GM23248 (cell line): ENCODE measurements at regions not wholly inside any gene's neighbourhood (a gene's known extent, or its start where the extent isn't known, plus 50 kb on each side); places are given as distances from the start of the nearest gene placed in this dataset.
A peak's percentile ranks its signal among the peaks of the same experiment; 100 is the strongest.

Source experiments
- DNase-seq: peaks from one replicate; pipeline ENCODE4 v3.0.0-alpha.2; 2015
- H2AFZ ChIP-seq: fragments of 200-600 bp; sonication (generic); 2 replicates; pipeline ENCODE4 v1.6.1; 2016; ENCODE audit warnings: antibody characterized with exemption
- H3F3A ChIP-seq: fragments of 200-600 bp; sonication (generic); 2 replicates; pipeline ENCODE4 v1.6.1; 2016; ENCODE audit warnings: mild to moderate bottlenecking, antibody characterized with exemption, mixed run types; ENCODE audit not compliant: insufficient read depth
- H3K27ac ChIP-seq: fragments of 200-600 bp; sonication (generic); 2 replicates; pipeline ENCODE4 v1.5.1; 2016; ENCODE audit warnings: mild to moderate bottlenecking
- H3K27me3 ChIP-seq: fragments of 200-600 bp; sonication (generic); replicated peaks from 2 replicates; pipeline ENCODE4 v1.6.1; 2016; ENCODE audit warnings: mild to moderate bottlenecking; ENCODE audit not compliant: insufficient read depth
- H3K36me3 ChIP-seq: fragments of 200-600 bp; sonication (generic); 2 replicates; pipeline ENCODE4 v1.6.1; 2016; ENCODE audit warnings: low read depth, mild to moderate bottlenecking
- H3K4me1 ChIP-seq: fragments of 200-600 bp; sonication (generic); 2 replicates; pipeline ENCODE4 v1.6.1; 2016; ENCODE audit warnings: mild to moderate bottlenecking; ENCODE audit not compliant: insufficient read depth
- H3K4me2 ChIP-seq: fragments of 200-600 bp; sonication (generic); one replicate; pipeline ENCODE4 v1.6.1; 2016; ENCODE audit warnings: mild to moderate bottlenecking; ENCODE audit not compliant: unreplicated experiment
- H3K4me3 ChIP-seq: fragments of 200-600 bp; sonication (generic); 2 replicates; pipeline ENCODE4 v1.5.1; 2016; ENCODE audit warnings: mild to moderate bottlenecking
- H3K79me2 ChIP-seq: fragments of 200-600 bp; sonication (generic); 2 replicates; pipeline ENCODE4 v1.6.1; 2016; ENCODE audit warnings: mild to moderate bottlenecking; ENCODE audit not compliant: insufficient read depth
- H3K9ac ChIP-seq: fragments of 200-600 bp; sonication (generic); 2 replicates; pipeline ENCODE4 v1.6.1; 2016; ENCODE audit warnings: mild to moderate bottlenecking
- H3K9me2 ChIP-seq: fragments of 200-600 bp; sonication (generic); 2 replicates; pipeline ENCODE4 v1.6.1; 2016; ENCODE audit warnings: mixed run types, mild to moderate bottlenecking, moderate library complexity; ENCODE audit not compliant: insufficient read depth
- H3K9me3 ChIP-seq: fragments of 200-600 bp; sonication (generic); one replicate; pipeline ENCODE4 v1.6.1; 2017; ENCODE audit warnings: low read depth
- H4K20me1 ChIP-seq: fragments of 200-600 bp; sonication (generic); 2 replicates; pipeline ENCODE4 v1.6.0; 2016; ENCODE audit not compliant: insufficient read depth
- EZH2 ChIP-seq: fragments of 200-600 bp; sonication (generic); IDR thresholded peaks from 2 replicates; pipeline ENCODE4 v1.6.1; 2018; ENCODE audit warnings: antibody characterized with exemption, mild to moderate bottlenecking; ENCODE audit not compliant: insufficient read depth, poor library complexity, severe bottlenecking
- EZH2phosphoT487 ChIP-seq: fragments of 200-600 bp; sonication (generic); IDR thresholded peaks from 2 replicates; pipeline ENCODE4 v1.6.1; 2018; ENCODE audit warnings: antibody characterized with exemption, moderate library complexity, mild to moderate bottlenecking, low read depth; ENCODE audit not compliant: insufficient read depth
- WGBS, 2 experiments: methylation state at CpG; one replicate each; pipeline ENCODE4 v1.1.6; 2015 to 2017; ENCODE audit warnings: low lambda C conversion rate in 2 of 2, low coverage in 1 of 2; ENCODE audit errors: missing lambda C conversion rate in 2 of 2; 5-methylcytosine and 5-hydroxymethylcytosine counted together
- in situ Hi-C: fragments of 300-500 bp; cut with MboI; formaldehyde crosslinking; loops from 2 replicates; pipeline ENCODE4 v1.15.0; 2020

GRCh38 chr1:38452246-38452645 lies 405.7 kb upstream of the POU3F1 start:
- Histone ChIP-seq H3K9ac (no peak overlapping the region), H3K36me3 (no peaks in the 10 kb centered on the region), H3K27me3 (no peaks in the 10 kb centered on the region), H3K4me3 (no peak overlapping the region), H3K79me2 (no peaks in the 10 kb centered on the region), H3K9me2 (no peaks in the 10 kb centered on the region), H3K4me2 (no peak overlapping the region), H3K9me3 (no peaks in the 10 kb centered on the region), H2AFZ (no peak overlapping the region), H3F3A (no peaks in the 10 kb centered on the region), H4K20me1 (no peaks in the 10 kb centered on the region), H3K4me1 (peaks cover 15% of the 10 kb centered on the region), H3K27ac (no peak overlapping the region)
- WGBS, 2 experiments: 27 to 36% methylated on average over 4 of the region's 4 CpGs
- DNase-seq: no peak
- TF ChIP-seq EZH2phosphoT487 (no peak), EZH2 (no peak)
- in situ Hi-C loops: no loop called here

DNA sequence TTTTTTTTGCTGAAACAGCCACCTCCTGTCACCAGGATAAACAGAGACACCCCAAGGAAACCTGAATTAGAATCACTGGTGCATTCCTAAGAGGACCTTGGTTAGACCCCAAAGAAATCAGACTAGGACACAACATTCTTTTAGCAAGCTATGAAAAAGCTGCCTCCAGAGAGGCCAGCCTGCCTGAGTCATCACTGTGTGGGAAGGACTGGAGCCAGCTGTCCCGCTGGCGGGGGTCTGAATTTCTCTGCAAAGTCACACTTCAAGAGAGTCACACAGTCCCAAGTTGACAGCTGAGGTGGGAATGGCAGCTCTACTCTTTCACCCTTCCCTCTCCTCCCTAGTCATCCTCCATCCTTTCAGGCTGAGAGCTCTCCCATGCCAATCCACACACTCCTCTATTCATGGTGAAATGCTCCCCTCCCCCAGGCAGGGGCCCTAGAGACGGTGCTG lies 405.0 kb upstream of the POU3F1 start:
- in situ Hi-C loops: no loop called here
- H3K79me2 ChIP-seq: no peaks in the 10 kb centered on the region
- H3K4me1 ChIP-seq: peaks cover 15% of the 10 kb centered on the region
- no peak overlapping the region for H2AFZ ChIP-seq
- H3K27ac ChIP-seq: no peak overlapping the region
- no peaks in the 10 kb centered on the region for H3K36me3 ChIP-seq
- H3K9me2 ChIP-seq: no peaks in the 10 kb centered on the region
- H3K27me3 ChIP-seq: no peaks in the 10 kb centered on the region; the same call in 1 of the 2 replicates
- no peaks in the 10 kb centered on the region for H3K9me3 ChIP-seq
- H4K20me1 ChIP-seq: no peaks in the 10 kb centered on the region
- H3K4me3 ChIP-seq: no peak overlapping the region
- no peaks in the 10 kb centered on the region for H3F3A ChIP-seq
- H3K4me2 ChIP-seq: no peak overlapping the region
- peak; percentile 76 for DNase-seq
- TF ChIP-seq EZH2 (no peak), EZH2phosphoT487 (no peak)
- no peak overlapping the region for H3K9ac ChIP-seq
- 0 to 1% methylated on average over 3 of the region's 3 CpGs for WGBS, 2 experiments

GRCh38 chr1:38448893-38449292 lies 402.3 kb upstream of the POU3F1 start:
- TF ChIP-seq EZH2: no peak
- TF ChIP-seq EZH2phosphoT487: no peak
- Histone ChIP-seq H3K36me3 (no peaks in the 10 kb centered on the region), H3K79me2 (no peaks in the 10 kb centered on the region), H3K9me2 (no peaks in the 10 kb centered on the region), H3K9ac (no peak overlapping the region), H3K4me2 (no peak overlapping the region), H3F3A (peaks cover 10% of the 10 kb centered on the region; the same call in 1 of the 2 replicates), H3K27ac (no peak overlapping the region), H3K27me3 (no peaks in the 10 kb centered on the region; the same call in 1 of the 2 replicates), H3K9me3 (no peaks in the 10 kb centered on the region), H3K4me1 (peaks cover 26% of the 10 kb centered on the region), H3K4me3 (no peak overlapping the region), H4K20me1 (no peaks in the 10 kb centered on the region), H2AFZ (no peak overlapping the region)
- WGBS, 2 experiments: 22 to 34% methylated on average over 10 of the region's 10 CpGs
- in situ Hi-C loops: no loop called here
- no peak for DNase-seq

- Histone ChIP-seq H3K9me2 (no peaks in the 10 kb centered on the region), H3K4me2 (no peak overlapping the region), H3K27ac (no peak overlapping the region), H3K27me3 (no peaks in the 10 kb centered on the region; the same call in 1 of the 2 replicates), H3K36me3 (no peaks in the 10 kb centered on the region), H3K9ac (no peak overlapping the region), H4K20me1 (no peaks in the 10 kb centered on the region), H3F3A (peaks cover 10% of the 10 kb centered on the region; the same call in 1 of the 2 replicates), H3K9me3 (no peaks in the 10 kb centered on the region), H3K4me1 (peaks cover 24% of the 10 kb centered on the region), H3K4me3 (no peak overlapping the region), H3K79me2 (no peaks in the 10 kb centered on the region), H2AFZ (no peak overlapping the region)
- TF ChIP-seq EZH2phosphoT487: no peak
- no peak for DNase-seq
- in situ Hi-C loops: no loop called here
- WGBS, 2 experiments: 29 to 38% methylated on average over 4 of the region's 4 CpGs
Observed at GRCh38 chr1:38446936-38447335, 400.3 kb upstream of the POU3F1 start.
